CD8-positive, alpha-beta memory T cell (primary cell): ENCODE measurements at regions not wholly inside any gene's neighbourhood (a gene's known extent, or its start where the extent isn't known, plus 50 kb on each side); places are given as distances from the start of the nearest gene placed in this dataset.

Experiments used
- CTCF ChIA-PET: fragments of 350-600 bp; sonication (Branson Sonifier 250); formaldehyde crosslinking; loops from one replicate; lab custom pipeline; 2021; ENCODE audit warnings: antibody characterized with exemption; lab: Charles Lee
- POLR2A ChIA-PET: fragments of 350-600 bp; sonication (Branson Sonifier 250); formaldehyde crosslinking; loops from one replicate; lab custom pipeline; 2021; ENCODE audit warnings: antibody characterized with exemption; lab: Charles Lee
- DNase-seq, 5 donors: peaks; one replicate each; pipeline versions ENCODE4 v3.0.0 to v3.0.0-alpha.2; 2020 to 2022; ENCODE audit warnings: mixed read lengths in 1 of 5
- H3K27ac ChIP-seq: one replicate; pipeline ENCODE4 v1.7.0; 2013; ENCODE audit warnings: low read depth, mild to moderate bottlenecking, low read length, moderate library complexity
- H3K27me3 ChIP-seq: 2 replicates; pipeline ENCODE4 v1.7.0; 2013; ENCODE audit warnings: low read length, mild to moderate bottlenecking; ENCODE audit not compliant: insufficient read depth, poor library complexity, severe bottlenecking
- H3K36me3 ChIP-seq: 2 replicates; pipeline ENCODE4 v1.7.0; 2013; ENCODE audit warnings: mild to moderate bottlenecking, low read length, moderate library complexity; ENCODE audit not compliant: insufficient read depth
- H3K4me1 ChIP-seq: 2 replicates; pipeline ENCODE4 v1.7.0; 2013; ENCODE audit warnings: mild to moderate bottlenecking, low read length, moderate library complexity; ENCODE audit not compliant: insufficient read depth
- H3K4me3 ChIP-seq: 2 replicates; pipeline ENCODE4 v1.7.0; 2013; ENCODE audit warnings: mild to moderate bottlenecking, low read length
- H3K9me3 ChIP-seq: 2 replicates; pipeline ENCODE4 v1.7.0; 2013; ENCODE audit warnings: mild to moderate bottlenecking, low read length
- H3K27ac Mint-ChIP-seq, 8 donors: one replicate each; pipeline ENCODE4 v1.8.0; 2020 to 2021; ENCODE audit warnings: mixed read lengths in 8 of 8, mild to moderate bottlenecking in 6 of 8, inconsistent platforms in 3 of 8, moderate library complexity in 3 of 8
- H3K27me3 Mint-ChIP-seq, 2 donors: one replicate each; pipeline ENCODE4 v1.8.0; 2020 to 2021; ENCODE audit warnings: mixed read lengths in 2 of 2, mild to moderate bottlenecking in 1 of 2, moderate library complexity in 1 of 2
- H3K36me3 Mint-ChIP-seq, 3 donors: one replicate each; pipeline ENCODE4 v1.8.0; 2020 to 2021; ENCODE audit warnings: mixed read lengths in 3 of 3, inconsistent platforms in 1 of 3, mild to moderate bottlenecking in 1 of 3
- H3K4me1 Mint-ChIP-seq, 3 donors: one replicate each; pipeline ENCODE4 v1.8.0; 2020 to 2021; ENCODE audit warnings: mixed read lengths in 3 of 3, inconsistent platforms in 1 of 3, mild to moderate bottlenecking in 1 of 3
- H3K4me3 Mint-ChIP-seq, 7 donors: one replicate each; pipeline ENCODE4 v1.8.0; 2020 to 2021; ENCODE audit warnings: mixed read lengths in 7 of 7, mild to moderate bottlenecking in 6 of 7, moderate library complexity in 4 of 7, inconsistent platforms in 2 of 7
- H3K9me3 Mint-ChIP-seq, 5 donors: one replicate each; pipeline ENCODE4 v1.8.0; 2020 to 2022; ENCODE audit warnings: mixed read lengths in 5 of 5, mild to moderate bottlenecking in 3 of 5, moderate library complexity in 2 of 5, inconsistent platforms in 1 of 5

DNA sequence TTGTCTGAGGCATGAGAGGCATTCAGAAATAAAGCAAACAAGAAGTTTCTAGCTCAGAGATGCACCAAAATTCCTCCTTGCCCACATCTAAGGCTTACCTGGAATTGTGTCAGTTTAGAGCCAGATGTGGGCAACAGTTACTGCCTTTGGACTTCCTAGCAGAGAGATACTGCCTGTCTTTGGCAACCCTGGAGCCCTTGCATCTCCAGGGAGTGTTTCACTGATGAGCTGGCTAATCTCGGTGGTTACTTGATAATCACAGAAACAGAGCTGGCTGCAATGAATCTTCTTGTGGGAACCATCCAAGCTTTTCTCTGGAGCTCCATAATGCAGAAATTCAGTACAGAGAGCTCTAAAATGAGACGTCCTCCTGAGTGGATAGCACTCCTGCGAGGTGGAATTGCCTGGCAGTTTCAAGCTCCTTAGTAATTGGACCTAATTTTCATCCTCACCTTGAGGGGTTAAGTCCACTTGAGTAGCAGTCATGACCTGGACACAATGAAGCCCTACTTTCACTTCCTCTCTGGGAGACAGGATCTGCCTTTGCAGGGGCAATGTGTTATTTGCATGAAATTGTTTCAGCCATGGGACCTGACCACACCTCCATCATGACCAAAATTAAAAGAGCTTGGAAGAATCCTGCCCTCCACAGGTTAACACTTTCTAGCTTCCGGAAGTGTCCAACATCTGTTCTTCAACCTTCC, 108.8 kb upstream of the ARHGAP5 start:
- Mint-ChIP-seq H3K36me3 (no peaks in the 10 kb centered on the region), H3K9me3 (peaks cover 0 to 10% (median 6%) of the 10 kb centered on the region in 5 donors), H3K27ac (no peak overlapping the region), H3K4me1 (peaks cover 0 to 6% (median 3%) of the 10 kb centered on the region in 3 donors), H3K27me3 (peaks cover 0 to 3% of the 10 kb centered on the region in 2 donors), H3K4me3 (no peak overlapping the region)
- Histone ChIP-seq H3K27me3 (no peaks in the 10 kb centered on the region), H3K36me3 (no peaks in the 10 kb centered on the region), H3K9me3 (no peaks in the 10 kb centered on the region), H3K4me1 (no peaks in the 10 kb centered on the region), H3K27ac (no peak overlapping the region), H3K4me3 (no peak overlapping the region)
- ChIA-PET CTCF (interaction anchor here (1.5 to 1.6 kb wide), 2 partner anchors 11 to 48 kb away, joined by 3 to 5 read pairs; no protein-coding TSS in a partner anchor), POLR2A (interaction anchor here (0.6 kb wide), 1 partner anchor 10 kb away, joined by 6 read pairs; no protein-coding TSS in a partner anchor)
- DNase-seq, result no peak

- H3K27ac Mint-ChIP-seq, result no peak overlapping the region
- ChIA-PET CTCF (interaction anchor here (1.5 to 1.6 kb wide), 2 partner anchors 10 to 49 kb away, joined by 3 to 5 read pairs; no protein-coding TSS in a partner anchor), POLR2A (no interaction called here)
- H3K4me3 Mint-ChIP-seq, result no peak overlapping the region
- H3K27me3 Mint-ChIP-seq, result peaks cover 0 to 3% of the 10 kb centered on the region in 2 donors
- H3K4me1 Mint-ChIP-seq, result peaks cover 0 to 6% (median 3%) of the 10 kb centered on the region in 3 donors
- Histone ChIP-seq H3K36me3 (no peaks in the 10 kb centered on the region), H3K4me3 (no peak overlapping the region), H3K4me1 (no peaks in the 10 kb centered on the region), H3K27ac (no peak overlapping the region), H3K27me3 (no peaks in the 10 kb centered on the region), H3K9me3 (no peaks in the 10 kb centered on the region)
- no peak for DNase-seq
- peaks cover 0 to 10% (median 5%) of the 10 kb centered on the region in 5 donors for H3K9me3 Mint-ChIP-seq
- H3K36me3 Mint-ChIP-seq, result no peaks in the 10 kb centered on the region
These were observed 108.0 kb upstream of the ARHGAP5 start for GRCh38 chr14:31968956-31969698.

DNA sequence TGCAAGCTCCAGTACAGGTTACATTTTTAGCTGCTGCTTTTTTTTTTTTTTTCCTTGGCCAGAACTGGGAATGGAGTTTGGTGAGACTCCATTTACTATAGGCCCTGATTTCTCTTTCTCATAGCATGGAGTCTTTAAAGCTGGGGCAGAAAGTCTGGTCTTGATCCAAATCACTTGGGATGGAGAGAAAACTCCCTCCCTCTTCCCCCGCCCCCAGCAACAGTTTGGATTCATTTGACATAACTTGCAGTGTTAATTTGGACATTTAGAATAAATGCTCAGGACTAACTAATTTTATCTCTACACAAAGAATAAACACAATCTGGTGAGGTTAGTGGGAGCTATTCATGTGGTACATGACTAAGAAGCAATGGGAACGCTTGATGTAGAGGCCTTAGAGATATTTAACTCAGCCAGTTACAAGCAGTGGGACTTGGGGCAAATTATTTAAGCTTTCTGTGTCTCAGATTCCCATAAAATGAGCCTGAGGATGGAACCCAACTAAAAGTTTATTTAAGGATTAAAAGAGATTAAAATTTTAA, 107.3 kb upstream of the ARHGAP5 start:
- no peak overlapping the region for H3K4me3 ChIP-seq
- H3K36me3 ChIP-seq, result no peaks in the 10 kb centered on the region
- ChIA-PET POLR2A (interaction anchor here (0.5 kb wide), 1 partner anchor 52 kb away, joined by 4 read pairs; no protein-coding TSS in a partner anchor), CTCF (interaction anchor here (1.5 to 1.6 kb wide), 2 partner anchors 10 to 49 kb away, joined by 3 to 5 read pairs; no protein-coding TSS in a partner anchor)
- no peaks in the 10 kb centered on the region for H3K36me3 Mint-ChIP-seq
- H3K27me3 ChIP-seq, result no peaks in the 10 kb centered on the region
- H3K4me3 Mint-ChIP-seq, result no peak overlapping the region
- H3K4me1 ChIP-seq, result no peaks in the 10 kb centered on the region
- peaks cover 0 to 10% (median 5%) of the 10 kb centered on the region in 5 donors for H3K9me3 Mint-ChIP-seq
- H3K9me3 ChIP-seq, result no peaks in the 10 kb centered on the region
- DNase-seq, result no peak
- H3K27me3 Mint-ChIP-seq, result peaks cover 0 to 3% of the 10 kb centered on the region in 2 donors
- no peak overlapping the region for H3K27ac Mint-ChIP-seq
- H3K4me1 Mint-ChIP-seq, result peaks cover 0 to 6% (median 3%) of the 10 kb centered on the region in 3 donors
- H3K27ac ChIP-seq, result no peak overlapping the region

DNA sequence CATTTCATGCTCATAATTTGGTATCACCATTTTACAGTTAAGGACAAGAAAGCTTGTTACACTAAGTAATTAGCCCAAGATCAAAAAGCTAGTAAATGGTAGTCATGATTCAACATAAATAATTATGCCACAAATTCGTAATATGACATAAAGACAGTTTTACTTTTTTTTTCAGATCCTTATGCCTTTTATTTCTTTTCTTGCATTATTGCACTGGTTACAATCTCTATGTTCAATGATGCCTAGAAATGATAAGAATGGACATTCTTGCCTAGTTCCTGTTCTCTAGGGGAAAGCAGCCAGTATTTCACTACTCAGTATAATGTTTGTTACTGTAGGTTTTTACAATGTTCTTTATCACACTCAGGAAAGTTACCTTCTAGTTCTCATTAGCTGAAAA, 106.4 kb upstream of the ARHGAP5 start:
- Histone ChIP-seq H3K4me1 (no peaks in the 10 kb centered on the region), H3K9me3 (no peaks in the 10 kb centered on the region), H3K27me3 (no peaks in the 10 kb centered on the region), H3K27ac (no peak overlapping the region), H3K4me3 (no peak overlapping the region), H3K36me3 (no peaks in the 10 kb centered on the region)
- no peak for DNase-seq
- ChIA-PET POLR2A (no interaction called here), CTCF (no interaction called here)
- Mint-ChIP-seq H3K4me1 (peaks cover 0 to 4% (median 3%) of the 10 kb centered on the region in 3 donors), H3K4me3 (no peak overlapping the region), H3K9me3 (peaks cover 0 to 10% (median 5%) of the 10 kb centered on the region in 5 donors), H3K36me3 (no peaks in the 10 kb centered on the region), H3K27me3 (peaks cover 0 to 3% of the 10 kb centered on the region in 2 donors), H3K27ac (no peak overlapping the region)

DNA sequence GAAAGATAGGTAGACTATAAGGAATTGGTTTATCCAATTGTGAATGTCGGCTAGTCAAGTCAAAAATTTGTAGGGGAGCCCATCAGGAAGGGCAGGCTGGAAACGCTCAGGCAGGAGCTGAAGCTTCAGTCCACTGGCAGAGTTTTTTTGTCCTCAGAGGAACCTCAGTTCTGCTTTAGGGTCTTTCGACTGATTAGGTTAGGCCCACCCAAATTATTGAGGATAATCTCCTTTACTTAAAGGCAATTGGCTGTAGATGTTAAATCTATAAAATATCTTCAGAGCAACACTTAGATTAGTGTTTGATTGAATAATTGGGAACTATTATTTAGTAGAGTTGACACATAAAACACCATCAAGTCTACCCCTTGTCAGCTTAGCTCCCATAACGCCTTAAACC, 105.5 kb upstream of the ARHGAP5 start:
- CTCF ChIA-PET, result no interaction called here

GRCh38 chr14:31977001-31977556, 100.0 kb upstream of the ARHGAP5 start:
- H3K4me1 Mint-ChIP-seq, result no peaks in the 10 kb centered on the region
- ChIA-PET POLR2A (interaction anchor here (0.5 kb wide), 1 partner anchor 415 kb away, joined by 3 read pairs; no protein-coding TSS in a partner anchor), CTCF (no interaction called here)
- no peaks in the 10 kb centered on the region for H3K27me3 Mint-ChIP-seq
- no peak overlapping the region for H3K4me3 Mint-ChIP-seq
- no peak for DNase-seq
- no peak overlapping the region for H3K27ac Mint-ChIP-seq
- H3K27ac ChIP-seq, result no peak overlapping the region
- H3K36me3 ChIP-seq, result no peaks in the 10 kb centered on the region
- H3K9me3 ChIP-seq, result no peaks in the 10 kb centered on the region
- peaks cover 0 to 4% (median 4%) of the 10 kb centered on the region in 5 donors for H3K9me3 Mint-ChIP-seq
- H3K4me3 ChIP-seq, result no peak overlapping the region
- no peaks in the 10 kb centered on the region for H3K4me1 ChIP-seq
- no peaks in the 10 kb centered on the region for H3K36me3 Mint-ChIP-seq
- no peaks in the 10 kb centered on the region for H3K27me3 ChIP-seq

More for the DNA sequence above, 105.5 kb upstream of the ARHGAP5 start:
- Mint-ChIP-seq H3K27ac (no peak overlapping the region), H3K27me3 (peaks cover 0 to 3% of the 10 kb centered on the region in 2 donors), H3K36me3 (no peaks in the 10 kb centered on the region), H3K4me3 (no peak overlapping the region), H3K4me1 (peaks cover 0 to 3% (median 0%) of the 10 kb centered on the region in 3 donors), H3K9me3 (peaks cover 0 to 10% (median 5%) of the 10 kb centered on the region in 5 donors)
- H3K9me3 ChIP-seq, result no peaks in the 10 kb centered on the region
- H3K4me3 ChIP-seq, result no peak overlapping the region
- no peak for DNase-seq
- POLR2A ChIA-PET, result no interaction called here
- H3K27ac ChIP-seq, result no peak overlapping the region
- no peaks in the 10 kb centered on the region for H3K27me3 ChIP-seq
- H3K36me3 ChIP-seq, result no peaks in the 10 kb centered on the region
- no peaks in the 10 kb centered on the region for H3K4me1 ChIP-seq

- Mint-ChIP-seq H3K9me3 (peaks cover 7 to 14% (median 11%) of the 10 kb centered on the region in 5 donors), H3K4me1 (no peaks in the 10 kb centered on the region), H3K27ac (no peak overlapping the region), H3K4me3 (no peak overlapping the region), H3K36me3 (no peaks in the 10 kb centered on the region), H3K27me3 (peaks cover 0 to 2% of the 10 kb centered on the region in 2 donors)
- CTCF ChIA-PET, result no interaction called here
- Histone ChIP-seq H3K4me3 (no peak overlapping the region), H3K27me3 (no peaks in the 10 kb centered on the region), H3K27ac (no peak overlapping the region), H3K4me1 (no peaks in the 10 kb centered on the region), H3K9me3 (no peaks in the 10 kb centered on the region), H3K36me3 (no peaks in the 10 kb centered on the region)
- no peak for DNase-seq
- POLR2A ChIA-PET, result no interaction called here
These were observed 98.7 kb upstream of the ARHGAP5 start for GRCh38 chr14:31978423-31978822.
